Spleen (tissue), 11 donors: ENCODE measurements at regions not wholly inside any gene's neighbourhood (a gene's known extent, or its start where the extent isn't known, plus 50 kb on each side); places are given as distances from the start of the nearest gene placed in this dataset.

ENCODE experiments used
- DNase-seq: peaks from one replicate; pipeline ENCODE4 v3.0.0-alpha.2; 2020
- H3K27ac ChIP-seq, 8 donors: fragments of 200-600 bp; sonication (generic) in 7 of 8; 1 replicate in 4 of 8; 2 replicates in 4 of 8; pipeline versions ENCODE4 v1.5.0 to v1.8.0; 2016 to 2021; ENCODE audit warnings: inconsistent platforms in 4 of 8, mild to moderate bottlenecking in 4 of 8, moderate library complexity in 1 of 8
- H3K27me3 ChIP-seq, 7 donors: fragments of 200-600 bp; sonication (generic) in 6 of 7; replicated peaks in 1 of 7; 1 replicate in 4 of 7; 2 replicates in 3 of 7; pipeline versions ENCODE4 v1.5.0 to v1.8.0; 2016 to 2021; ENCODE audit warnings: inconsistent platforms in 3 of 7, mild to moderate bottlenecking in 1 of 7
- H3K36me3 ChIP-seq, 6 donors: fragments of 200-600 bp; sonication (generic) in 5 of 6; 1 replicate in 4 of 6; 2 replicates in 2 of 6; pipeline versions ENCODE4 v1.5.0 to v1.8.0; 2016 to 2021; ENCODE audit warnings: inconsistent platforms in 2 of 6
- H3K4me1 ChIP-seq, 6 donors: fragments of 200-600 bp; sonication (generic) in 5 of 6; 1 replicate in 3 of 6; 2 replicates in 3 of 6; pipeline versions ENCODE4 v1.5.0 to v1.8.0; 2016 to 2021; ENCODE audit warnings: inconsistent platforms in 3 of 6
- H3K4me3 ChIP-seq, 8 donors: fragments of 200-600 bp; sonication (generic) in 7 of 8; 1 replicate in 4 of 8; 2 replicates in 4 of 8; pipeline versions ENCODE4 v1.5.0 to v1.8.0; 2016 to 2021; ENCODE audit warnings: inconsistent platforms in 4 of 8, mild to moderate bottlenecking in 4 of 8, moderate library complexity in 2 of 8
- H3K9me3 ChIP-seq, 8 donors: fragments of 200-600 bp; sonication (generic) in 7 of 8; 1 replicate in 4 of 8; 2 replicates in 4 of 8; pipeline versions ENCODE4 v1.5.0 to v1.8.0; 2016 to 2021; ENCODE audit warnings: inconsistent platforms in 4 of 8
- POLR2A ChIP-seq, 3 donors: fragments of 450-650 bp; IDR thresholded peaks; one replicate each; pipeline ENCODE4 v1.5.1; 2017; ENCODE audit warnings: antibody characterized with exemption in 3 of 3, mild to moderate bottlenecking in 1 of 3
- POLR2AphosphoS5 ChIP-seq, 3 donors: sonication (generic); formaldehyde crosslinking; IDR thresholded peaks; one replicate each; pipeline ENCODE4 v1.5.1; 2017; ENCODE audit warnings: antibody characterized with exemption in 3 of 3
- WGBS, 5 donors: extraction: QIAGEN DNeasy Blood & Tissue Kit in 3 of 5; methylation state at CpG; one replicate each; pipeline versions ENCODE4 v1.1.5 to v1.1.7; 2013 to 2018; 5-methylcytosine and 5-hydroxymethylcytosine counted together
- intact Hi-C: fragments of 100-400 bp; cut with DNase I; formaldehyde crosslinking; loops from one replicate; pipeline ENCODE4 v1.15.0; 2023; ENCODE audit warnings: low total_unique reads
- TF ChIP-seq, protein P1 (sequence below), 11 experiments: fragments of 200-600 bp in 7 of 11; fragments of 450-650 bp in 4 of 11; sonication (generic) in 4 of 11; IDR thresholded peaks in 8 of 11; conservative IDR thresholded peaks in 3 of 11; 1 replicate in 7 of 11; 2 replicates in 4 of 11; pipeline versions ENCODE4 v1.4.0 to v1.8.0; 2016 to 2021; ENCODE audit warnings: antibody characterized with exemption in 11 of 11, inconsistent platforms in 4 of 11, mild to moderate bottlenecking in 1 of 11
- donor health status: healthy with polysubstance abuse.
- donor health status: DM: no; HTN: no; CAD: no; lungs with moderate emphysema.
- donor health status: DM: no; HTN: no; CAD: no.
- donor health status: Bipolar disorder and iron deficiency.
- donor health status: healthy.
- donor health status: DM: no; HTN: no; CAD: no.
- donor health status: DM: yes; HTN: yes; CAD: no.

DNA sequence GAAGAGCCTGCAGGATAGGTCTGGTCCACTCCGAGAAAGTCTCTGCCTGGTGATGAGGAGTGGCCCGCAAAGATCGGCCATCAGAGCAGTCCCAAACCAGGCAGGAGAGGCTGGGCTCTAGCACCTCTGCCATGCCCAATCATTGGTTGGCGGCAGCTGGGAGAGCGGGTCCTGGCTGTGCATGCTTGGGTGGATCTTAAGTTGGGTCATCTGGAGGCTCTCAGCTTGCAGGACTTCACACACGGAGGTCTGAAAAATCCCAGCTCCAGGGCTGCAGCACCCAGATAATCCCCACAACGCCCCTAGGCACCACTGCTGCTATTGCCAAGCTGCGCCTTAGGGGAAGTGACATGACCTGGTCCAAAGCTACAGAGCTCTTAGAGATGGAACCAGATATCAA is 766.7 kb upstream of the TBX3 start:
- Histone ChIP-seq H3K36me3 (no peaks in the 10 kb centered on the region), H3K4me3 (no peak overlapping the region), H3K9me3 (no peaks in the 10 kb centered on the region), H3K27ac (no peak overlapping the region), H3K27me3 (peaks cover 0 to 32% (median 0%) of the 10 kb centered on the region in 7 donors), H3K4me1 (peaks cover 0 to 11% (median 2%) of the 10 kb centered on the region in 6 donors)
- intact Hi-C loops, result no loop called here
- 89 to 94% (median 93%) methylated on average over 6 to 8 of the region's 8 CpGs for WGBS, 5 donors
- DNase-seq, result no peak
- no peak for TF ChIP-seq POLR2A (IDR thresholded peaks at IDR 0.05)
- TF ChIP-seq, protein P1, sequence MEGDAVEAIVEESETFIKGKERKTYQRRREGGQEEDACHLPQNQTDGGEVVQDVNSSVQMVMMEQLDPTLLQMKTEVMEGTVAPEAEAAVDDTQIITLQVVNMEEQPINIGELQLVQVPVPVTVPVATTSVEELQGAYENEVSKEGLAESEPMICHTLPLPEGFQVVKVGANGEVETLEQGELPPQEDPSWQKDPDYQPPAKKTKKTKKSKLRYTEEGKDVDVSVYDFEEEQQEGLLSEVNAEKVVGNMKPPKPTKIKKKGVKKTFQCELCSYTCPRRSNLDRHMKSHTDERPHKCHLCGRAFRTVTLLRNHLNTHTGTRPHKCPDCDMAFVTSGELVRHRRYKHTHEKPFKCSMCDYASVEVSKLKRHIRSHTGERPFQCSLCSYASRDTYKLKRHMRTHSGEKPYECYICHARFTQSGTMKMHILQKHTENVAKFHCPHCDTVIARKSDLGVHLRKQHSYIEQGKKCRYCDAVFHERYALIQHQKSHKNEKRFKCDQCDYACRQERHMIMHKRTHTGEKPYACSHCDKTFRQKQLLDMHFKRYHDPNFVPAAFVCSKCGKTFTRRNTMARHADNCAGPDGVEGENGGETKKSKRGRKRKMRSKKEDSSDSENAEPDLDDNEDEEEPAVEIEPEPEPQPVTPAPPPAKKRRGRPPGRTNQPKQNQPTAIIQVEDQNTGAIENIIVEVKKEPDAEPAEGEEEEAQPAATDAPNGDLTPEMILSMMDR (IDR thresholded peaks at IDR 0.05 in 8 of 11, conservative IDR thresholded peaks at IDR 0.05 in 3 of 11), result no peak

DNA sequence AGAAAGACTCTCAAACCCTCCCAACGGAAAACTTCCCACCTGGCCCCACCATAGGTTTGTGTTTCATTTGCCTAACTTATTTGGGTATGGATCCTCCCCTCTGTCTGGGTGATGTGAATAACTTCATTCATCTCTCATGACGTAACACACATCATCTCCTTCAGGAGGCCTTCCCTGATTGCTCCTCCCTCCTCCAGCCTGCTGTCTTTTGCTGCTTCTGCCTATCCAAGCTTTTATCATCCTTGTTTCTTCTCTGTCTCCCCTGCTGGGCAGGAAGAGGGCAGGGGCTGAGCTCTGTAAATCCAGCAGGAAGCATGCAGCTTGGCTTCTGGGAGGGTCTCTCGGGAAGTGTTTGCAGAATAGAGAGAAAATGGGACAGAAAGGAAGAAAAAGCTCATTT is 766.0 kb upstream of the TBX3 start:
- H3K27ac ChIP-seq, result no peak overlapping the region
- H3K4me1 ChIP-seq, result peaks cover 0 to 11% (median 2%) of the 10 kb centered on the region in 6 donors
- TF ChIP-seq POLR2AphosphoS5 (IDR thresholded peaks at IDR 0.05) (no peak), POLR2A (IDR thresholded peaks at IDR 0.05) (no peak)
- TF ChIP-seq, protein P1 (IDR thresholded peaks at IDR 0.05 in 8 of 11, conservative IDR thresholded peaks at IDR 0.05 in 3 of 11), result no peak
- H3K9me3 ChIP-seq, result no peaks in the 10 kb centered on the region
- peaks cover 0 to 32% (median 0%) of the 10 kb centered on the region in 7 donors for H3K27me3 ChIP-seq
- no peaks in the 10 kb centered on the region for H3K36me3 ChIP-seq
- no peak overlapping the region for H3K4me3 ChIP-seq
- intact Hi-C loops, result no loop called here
- WGBS, 5 donors, result 73 to 92% (median 88%) methylated on average over 3 of the region's 3 CpGs
- no peak for DNase-seq

DNA sequence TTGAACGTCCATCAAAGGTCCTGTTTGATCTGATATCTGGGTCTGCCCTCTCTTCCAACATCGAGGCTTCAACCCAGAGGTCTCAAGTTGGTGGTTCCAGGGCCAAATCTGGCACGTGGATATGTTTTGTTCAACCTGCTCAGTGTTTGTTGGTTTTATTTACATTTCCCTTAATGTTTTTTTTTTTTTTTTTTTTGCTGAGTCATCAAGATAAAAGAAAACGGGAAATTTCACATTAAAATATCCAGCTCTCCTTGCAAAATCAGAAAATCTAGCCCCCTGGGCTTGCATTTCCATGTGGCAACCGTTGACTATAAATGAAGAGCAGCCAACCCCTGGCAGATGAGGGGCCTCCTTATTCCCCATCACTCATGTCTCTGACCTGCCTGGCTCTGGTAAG is 765.6 kb upstream of the TBX3 start:
- no peaks in the 10 kb centered on the region for H3K9me3 ChIP-seq
- intact Hi-C loops, result no loop called here
- peaks cover 0 to 32% (median 0%) of the 10 kb centered on the region in 7 donors for H3K27me3 ChIP-seq
- H3K4me3 ChIP-seq, result no peak overlapping the region
- H3K4me1 ChIP-seq, result peaks cover 0 to 11% (median 2%) of the 10 kb centered on the region in 6 donors
- no peak for DNase-seq
- 68 to 93% (median 80%) methylated on average over 5 of the region's 5 CpGs for WGBS, 5 donors
- TF ChIP-seq POLR2AphosphoS5 (IDR thresholded peaks at IDR 0.05) (no peak), POLR2A (IDR thresholded peaks at IDR 0.05) (no peak)
- TF ChIP-seq, protein P1 (IDR thresholded peaks at IDR 0.05 in 8 of 11, conservative IDR thresholded peaks at IDR 0.05 in 3 of 11), result no peak
- H3K36me3 ChIP-seq, result no peaks in the 10 kb centered on the region
- H3K27ac ChIP-seq, result no peak overlapping the region

DNA sequence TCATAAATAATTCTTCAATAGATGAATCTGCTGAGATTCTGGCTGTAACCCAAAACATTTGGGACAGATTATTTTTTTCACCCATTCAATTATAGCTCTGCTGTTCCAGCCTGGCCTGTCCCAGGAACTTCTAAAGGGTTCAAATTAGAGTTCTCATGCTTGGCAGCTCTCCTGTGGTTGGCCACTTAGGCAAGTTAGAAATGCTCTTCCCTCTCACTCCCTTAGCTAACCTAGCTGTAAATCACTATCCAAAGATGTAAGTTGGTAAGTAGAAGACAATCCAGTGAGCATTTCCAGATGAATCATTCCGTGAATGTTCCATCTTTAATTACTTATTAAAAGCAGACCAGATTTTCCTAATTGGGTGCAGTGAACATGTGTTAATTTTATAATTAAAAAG is 760.4 kb upstream of the TBX3 start:
- Histone ChIP-seq H3K27ac (no peak overlapping the region), H3K9me3 (no peaks in the 10 kb centered on the region), H3K4me3 (no peak overlapping the region), H3K4me1 (no peaks in the 10 kb centered on the region), H3K36me3 (no peaks in the 10 kb centered on the region), H3K27me3 (no peaks in the 10 kb centered on the region)
- WGBS, 5 donors, result 67 to 95% (median 84%) methylated on average over 1 of the region's 1 CpG
- TF ChIP-seq, protein P1 (IDR thresholded peaks at IDR 0.05 in 8 of 11, conservative IDR thresholded peaks at IDR 0.05 in 3 of 11), result no peak
- no peak for TF ChIP-seq POLR2A (IDR thresholded peaks at IDR 0.05)
- TF ChIP-seq POLR2AphosphoS5 (IDR thresholded peaks at IDR 0.05), result no peak
- intact Hi-C loops, result no loop called here
- no peak for DNase-seq
